HG03135 (cell line): ENCODE measurements at regions not wholly inside any gene's neighbourhood (a gene's known extent, or its start where the extent isn't known, plus 50 kb on each side); places are given as distances from the start of the nearest gene placed in this dataset.
"Not testable (repeated sequence)": the region's sequence is repeated elsewhere in the genome, so short reads cannot be mapped to it uniquely, and the experiment has no call there.

Source experiments
- ATAC-seq: cut with Tn5 transposase; IDR thresholded peaks from one replicate; pipeline ENCODE4 v1.9.1; 2021; ENCODE audit warnings: mild to moderate bottlenecking, moderate library complexity; ENCODE audit not compliant: unreplicated experiment

DNA sequence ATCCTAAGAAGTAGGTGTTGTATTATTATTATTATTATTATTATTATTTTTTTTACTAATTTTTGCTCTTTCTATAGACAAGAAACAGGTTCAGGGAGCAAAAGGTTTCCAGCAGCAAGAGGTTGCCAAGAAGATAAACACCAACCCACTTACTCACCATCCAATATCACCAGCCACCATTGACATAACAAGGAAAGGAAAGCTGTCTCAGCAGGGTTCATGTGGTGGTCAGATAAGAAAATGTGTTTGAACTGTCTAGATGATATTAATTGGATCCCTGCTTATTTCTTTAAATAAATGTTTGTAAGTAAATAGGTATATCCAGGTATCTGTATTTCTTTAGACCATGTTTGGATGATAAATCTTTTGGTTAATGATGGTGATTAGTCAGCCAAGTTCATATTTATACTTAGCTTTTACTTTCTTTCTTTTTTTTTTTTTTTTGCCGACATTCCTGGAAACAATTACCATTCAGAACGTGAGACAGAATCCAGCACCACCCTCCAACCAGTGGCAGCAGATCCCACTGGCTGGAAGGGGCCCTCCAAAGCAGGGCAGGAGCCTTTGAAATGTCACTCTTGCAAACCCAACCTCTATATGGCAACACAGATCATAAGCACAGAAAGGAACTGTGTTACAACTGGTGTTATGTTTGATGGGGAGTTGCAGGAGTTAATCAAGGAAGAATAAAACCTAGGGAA lies 139.2 kb upstream of the ECI2 start:
- no peak for ATAC-seq

DNA sequence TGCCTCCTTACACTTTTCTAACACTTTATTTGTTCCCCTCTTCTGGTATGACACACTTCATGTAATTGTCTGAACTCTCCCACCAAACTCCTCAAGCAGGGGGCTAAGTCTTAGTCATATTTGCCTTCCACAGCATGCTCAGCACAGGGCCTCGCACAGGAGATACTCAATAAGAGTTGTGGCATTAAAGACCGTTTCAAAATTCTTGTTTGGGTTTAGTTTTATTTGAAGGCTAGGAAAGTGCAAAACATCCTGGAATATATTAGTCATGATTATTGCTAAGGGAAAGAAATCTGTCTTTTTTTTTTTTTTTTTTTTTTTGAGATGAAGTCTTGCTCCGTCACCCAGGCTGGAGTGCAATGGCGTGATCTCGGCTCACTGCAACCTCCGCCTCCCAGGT lies 137.6 kb upstream of the ECI2 start:
- ATAC-seq, result no peak

DNA sequence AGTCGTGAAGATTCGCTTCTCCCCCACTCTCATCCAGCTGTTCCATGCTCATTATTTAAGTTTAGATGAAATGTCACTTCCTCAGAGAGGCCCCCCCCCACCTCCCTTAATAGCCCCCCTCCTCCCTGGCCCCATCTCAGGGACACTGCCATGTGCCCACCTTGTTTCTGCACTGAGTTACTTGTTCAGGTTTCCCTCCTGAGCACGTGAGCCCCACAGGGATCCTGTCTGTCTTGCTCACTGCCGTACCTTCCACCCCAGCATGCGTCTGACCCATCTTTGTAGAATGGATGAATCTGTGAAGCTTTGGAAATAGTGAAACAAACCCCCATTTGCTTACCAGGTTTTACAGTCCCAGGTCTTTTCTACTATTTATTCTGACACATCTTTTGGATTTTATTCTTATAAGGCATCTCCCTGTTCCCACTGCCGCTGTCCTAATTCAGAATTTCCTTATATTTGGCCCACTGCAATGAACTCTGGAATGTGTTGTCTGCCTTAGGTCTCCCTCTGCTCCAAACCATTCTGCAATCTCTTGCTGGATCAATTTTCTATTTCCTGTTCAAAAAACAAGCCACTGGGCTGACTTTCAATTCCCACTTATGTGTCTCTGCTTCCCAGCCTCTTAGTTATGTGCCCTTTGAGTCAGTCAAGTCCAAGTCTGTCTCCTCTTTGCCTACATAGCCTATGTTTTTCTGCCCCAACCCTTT lies 136.5 kb upstream of the ECI2 start:
- no peak for ATAC-seq

DNA sequence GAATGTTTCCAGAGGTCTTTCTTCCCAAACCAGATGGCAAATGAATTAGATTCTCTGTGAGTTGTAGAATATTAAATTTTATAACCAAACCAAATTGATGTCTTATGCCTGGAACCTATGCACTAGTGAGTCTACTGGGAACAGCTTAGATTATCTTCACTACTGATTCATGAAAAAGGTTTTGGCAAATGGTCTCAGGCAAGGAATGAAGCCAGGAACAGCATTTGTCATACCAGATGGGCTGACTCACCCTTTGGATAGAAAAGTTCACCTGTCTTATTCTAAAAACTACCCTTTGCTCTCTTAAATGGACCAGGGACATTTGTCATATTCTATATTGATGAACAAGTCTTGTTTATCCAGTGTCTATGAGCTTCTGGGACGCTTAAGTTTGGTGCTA lies 135.4 kb upstream of the ECI2 start:
- no peak for ATAC-seq

DNA sequence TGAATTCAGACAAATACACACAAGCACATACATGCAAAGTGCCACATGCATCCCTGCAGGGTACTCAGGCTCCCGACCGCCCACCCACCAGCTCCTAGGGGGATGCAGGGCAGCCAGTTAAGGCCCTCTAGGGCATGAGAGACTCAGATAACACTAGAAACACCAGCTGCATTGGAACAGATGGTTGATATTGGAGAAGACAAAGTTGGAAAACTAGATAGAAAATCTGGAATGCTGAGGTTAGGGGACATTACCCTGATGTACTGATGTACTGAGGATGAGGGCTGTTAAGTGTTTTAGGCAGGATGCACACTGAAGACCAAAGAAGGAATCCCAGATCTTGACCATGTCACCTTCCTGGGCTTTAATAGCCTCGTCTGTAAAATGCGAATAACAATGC lies 134.6 kb upstream of the ECI2 start:
- no peak for ATAC-seq

DNA sequence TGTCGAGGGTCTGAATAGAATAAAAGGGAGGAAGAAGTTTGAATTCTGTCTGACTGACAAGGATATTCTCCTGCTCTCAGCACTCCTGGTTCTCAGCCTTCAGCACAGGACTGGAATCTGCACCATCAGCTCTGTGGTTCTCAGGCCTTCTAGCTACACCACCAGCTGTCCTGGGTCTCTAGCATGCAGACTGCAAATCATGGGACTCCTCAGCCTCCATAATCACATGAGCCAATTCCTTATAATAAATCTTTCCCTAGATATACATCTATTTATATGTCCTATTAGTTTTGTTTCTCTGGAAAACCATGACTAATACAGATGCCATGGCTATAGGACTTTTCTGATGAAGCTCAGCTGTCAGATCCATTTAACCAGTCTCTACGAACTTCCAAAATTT lies 132.8 kb upstream of the ECI2 start:
- no peak for ATAC-seq

DNA sequence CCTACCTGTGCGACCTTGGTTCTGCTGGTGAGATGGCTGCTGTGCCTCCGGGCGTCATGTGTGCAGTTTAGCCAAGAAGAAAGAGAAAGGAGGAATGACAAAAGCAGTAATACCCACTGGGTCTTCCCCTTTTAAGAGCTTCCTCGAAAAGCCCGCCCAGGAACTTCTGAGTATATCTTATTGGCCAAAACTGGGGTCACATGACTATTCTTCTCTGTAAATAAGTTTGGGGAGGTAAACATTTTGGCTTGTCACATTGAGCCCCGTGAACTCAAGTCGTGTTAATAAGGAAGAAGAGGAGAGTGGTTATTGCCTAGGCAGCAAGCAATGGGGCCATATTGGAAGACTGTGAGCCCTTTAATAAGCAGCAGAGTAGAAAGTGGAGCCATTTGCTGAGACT lies 130.4 kb upstream of the ECI2 start:
- ATAC-seq, result no peak

DNA sequence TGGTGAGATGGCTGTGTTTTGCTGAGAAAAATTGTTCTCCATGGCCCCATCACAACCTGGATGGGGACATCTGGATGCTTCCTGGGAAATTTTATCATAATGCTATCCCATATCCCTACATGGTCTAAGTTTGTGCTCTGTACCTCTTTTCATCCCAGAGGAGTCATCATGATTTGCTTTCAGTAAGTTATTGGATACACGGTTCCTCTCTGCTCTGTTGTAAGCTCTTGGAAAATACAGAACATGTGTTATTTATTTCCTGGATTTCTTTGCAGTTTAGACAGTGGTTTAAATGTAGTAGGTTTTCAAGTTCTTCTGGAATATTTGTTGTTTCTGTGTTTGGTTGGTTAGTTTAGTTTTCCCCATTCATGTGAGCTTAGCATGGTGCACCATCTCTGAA lies 129.2 kb upstream of the ECI2 start:
- ATAC-seq, result no peak

DNA sequence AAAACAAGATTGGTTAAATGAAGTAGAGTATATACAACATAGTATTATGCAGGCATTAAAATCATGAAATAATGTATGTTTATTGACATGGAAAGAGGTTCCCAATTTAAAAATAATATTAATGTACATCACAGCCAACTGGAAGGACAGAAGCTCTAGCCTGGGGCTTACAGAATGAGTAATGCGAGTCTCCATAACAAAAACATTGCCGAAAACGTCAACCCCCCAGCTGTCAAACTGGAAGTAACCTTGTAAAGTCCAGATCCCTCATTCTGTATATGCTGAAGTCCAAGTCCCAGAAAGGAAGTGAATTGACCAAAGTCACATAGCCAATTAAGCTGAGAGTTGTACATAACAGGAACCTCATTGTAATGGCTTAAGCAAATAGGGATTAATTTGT lies 128.7 kb upstream of the ECI2 start:
- no peak for ATAC-seq

DNA sequence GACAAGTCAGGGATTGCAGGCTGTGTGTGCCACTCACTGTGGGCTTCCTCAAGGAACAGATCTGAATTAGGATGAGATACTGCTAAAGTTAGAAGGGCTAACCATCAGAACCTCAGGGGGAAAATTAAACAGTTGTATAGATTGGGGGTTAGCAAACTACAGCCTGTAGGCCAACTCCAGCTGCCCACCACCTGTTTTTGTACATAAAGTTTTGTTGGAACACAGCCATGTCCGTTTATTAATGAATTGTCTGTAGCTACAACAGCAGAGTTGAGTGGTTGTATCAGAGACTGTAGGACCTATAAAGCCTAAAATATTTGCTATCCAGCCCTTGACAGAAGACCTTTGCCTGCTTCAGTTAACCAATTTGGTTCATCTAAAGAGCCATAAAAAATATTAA lies 127.2 kb upstream of the ECI2 start:
- ATAC-seq, result no peak

DNA sequence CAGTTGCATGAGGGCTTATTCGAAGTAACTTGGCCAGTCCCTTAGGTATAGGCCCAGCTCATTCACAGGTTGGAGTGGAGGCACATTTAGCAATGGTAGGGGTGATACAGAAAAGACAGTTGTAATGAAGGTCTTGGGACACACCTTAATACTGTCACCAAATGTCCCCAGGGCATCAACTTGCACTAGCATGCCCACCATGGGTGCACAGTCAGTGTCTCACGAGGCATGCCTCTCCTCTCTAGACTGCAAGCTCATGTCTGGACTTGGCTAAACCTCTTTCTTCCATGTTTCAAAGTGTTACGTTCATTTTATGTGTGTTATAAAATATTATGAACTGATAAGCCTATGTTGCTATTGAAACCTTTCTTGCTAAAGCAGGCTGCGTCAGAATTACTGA lies 124.0 kb upstream of the ECI2 start:
- ATAC-seq, result no peak

DNA sequence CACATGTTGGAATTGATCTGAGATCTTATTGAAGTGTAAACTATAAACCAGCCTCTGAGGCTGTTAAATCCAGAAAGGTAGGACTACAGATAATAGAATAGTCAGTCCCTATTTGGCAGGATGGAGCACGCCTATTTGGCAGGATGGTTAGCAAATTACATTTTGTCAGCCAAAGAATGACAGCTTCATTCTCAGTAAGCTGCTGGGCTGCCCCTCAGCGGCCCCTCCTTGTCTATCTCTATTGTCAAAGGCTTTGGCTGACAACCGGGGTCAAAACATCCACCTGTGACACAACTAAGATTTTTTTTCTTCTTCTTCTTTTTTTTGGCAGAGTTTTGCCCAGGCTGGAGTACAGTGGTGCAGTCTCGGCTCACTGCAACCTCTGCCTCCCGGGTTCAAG lies 123.4 kb upstream of the ECI2 start:
- ATAC-seq, result no peak

DNA sequence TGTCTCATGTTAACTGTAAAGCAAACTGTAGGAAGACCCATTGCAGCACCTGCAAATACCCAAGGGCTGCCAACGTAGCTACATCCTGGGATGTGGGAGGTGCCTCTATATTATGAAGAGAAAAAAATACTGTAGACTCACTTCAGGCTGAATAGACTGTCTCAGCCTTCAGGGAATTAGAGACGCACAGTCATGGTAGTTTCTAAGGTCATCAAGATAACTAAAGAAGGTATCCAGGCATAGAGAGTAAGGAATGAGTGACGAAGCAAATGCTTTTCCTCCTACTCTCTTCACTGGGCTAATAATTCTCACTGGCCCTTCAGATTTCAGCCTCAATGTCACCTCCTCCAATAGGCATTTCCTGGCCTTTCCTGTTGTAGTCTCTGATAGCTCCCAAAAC lies 121.6 kb upstream of the ECI2 start:
- ATAC-seq, result no peak

DNA sequence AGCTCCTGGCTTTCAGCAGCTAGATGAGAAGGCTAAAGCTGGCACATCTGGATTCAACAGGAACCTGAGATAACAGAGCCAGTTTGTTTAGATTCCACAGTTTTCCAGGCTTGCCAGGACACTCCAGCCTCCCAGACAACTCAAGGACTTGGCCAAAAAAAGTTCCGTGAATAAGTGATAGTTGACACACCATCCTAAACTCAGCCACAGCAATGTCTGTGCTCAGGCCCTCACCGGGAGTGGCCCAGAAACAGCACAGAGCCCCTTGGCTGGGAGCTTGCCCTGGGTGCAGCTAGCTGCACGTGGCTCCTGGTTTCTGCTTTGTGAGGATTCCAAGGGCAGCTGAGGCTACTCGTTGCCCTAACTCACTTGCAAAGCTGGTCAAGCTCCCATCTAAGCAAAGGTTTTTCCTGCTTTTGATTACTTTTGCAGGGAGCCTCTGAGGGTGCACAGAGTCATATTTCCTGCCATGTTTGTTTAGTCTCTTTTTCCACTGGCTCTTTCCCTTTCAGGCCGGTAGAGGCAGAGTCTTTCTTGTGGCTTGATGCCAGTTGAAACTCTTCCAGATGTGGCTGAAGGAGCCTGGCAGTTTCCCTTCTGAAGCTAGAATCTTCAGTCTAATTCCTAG lies 118.3 kb upstream of the ECI2 start:
- ATAC-seq, result no peak

DNA sequence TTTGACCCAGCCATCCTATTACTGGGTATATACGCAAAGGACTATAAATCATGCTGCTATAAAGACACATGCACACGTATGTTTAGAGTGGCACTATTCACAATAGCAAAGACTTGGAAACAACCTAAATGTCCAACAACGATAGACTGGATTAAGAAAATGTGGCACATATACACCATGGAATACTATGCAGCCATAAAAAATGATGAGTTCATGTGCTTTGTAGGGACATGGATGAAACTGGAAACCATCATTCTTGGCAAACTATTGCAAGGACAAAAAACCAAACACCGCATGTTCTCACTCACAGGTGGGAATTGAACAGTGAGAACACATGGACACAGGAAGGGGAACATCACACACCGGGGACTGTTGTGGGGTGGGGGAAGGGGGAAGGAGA lies 117.1 kb upstream of the ECI2 start:
- not testable (repeated sequence) for ATAC-seq

DNA sequence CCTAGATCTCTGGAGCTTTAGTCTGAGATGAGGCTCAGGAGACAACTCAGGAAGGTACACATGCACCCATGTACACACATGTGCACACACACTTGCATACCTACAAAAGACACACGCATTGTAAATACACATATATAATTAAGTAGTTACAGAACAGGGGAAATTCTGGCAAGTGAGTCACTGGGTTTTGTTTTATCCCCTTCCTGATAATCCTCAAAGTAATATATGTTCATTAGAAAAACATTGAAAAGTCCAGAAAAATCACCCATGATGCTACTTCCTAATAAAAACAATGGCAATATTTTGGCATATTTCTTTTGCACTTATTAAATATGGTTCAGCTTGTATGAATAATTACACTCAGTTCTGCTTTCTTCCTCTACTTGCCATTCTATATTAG lies 115.3 kb upstream of the ECI2 start:
- no peak for ATAC-seq

DNA sequence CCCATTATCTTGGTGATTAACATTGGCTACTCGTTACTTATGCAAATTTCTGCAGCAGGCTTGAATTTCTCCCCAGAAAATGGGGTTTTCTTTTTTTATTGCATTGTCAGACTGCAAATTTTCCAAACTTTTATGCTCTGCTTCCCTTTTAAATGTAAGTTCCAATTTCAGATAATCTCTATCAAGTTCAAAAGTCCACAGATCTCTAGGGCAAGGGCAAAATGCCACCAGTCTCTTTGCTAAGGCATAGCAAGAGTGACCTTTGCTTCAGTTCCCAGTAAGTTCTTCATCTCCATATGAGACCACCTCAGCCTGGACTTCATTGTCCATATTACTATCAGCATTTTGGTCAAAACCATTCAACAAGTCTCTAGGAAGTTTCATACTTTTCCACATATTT lies 108.5 kb upstream of the ECI2 start:
- ATAC-seq, result not testable (repeated sequence)

DNA sequence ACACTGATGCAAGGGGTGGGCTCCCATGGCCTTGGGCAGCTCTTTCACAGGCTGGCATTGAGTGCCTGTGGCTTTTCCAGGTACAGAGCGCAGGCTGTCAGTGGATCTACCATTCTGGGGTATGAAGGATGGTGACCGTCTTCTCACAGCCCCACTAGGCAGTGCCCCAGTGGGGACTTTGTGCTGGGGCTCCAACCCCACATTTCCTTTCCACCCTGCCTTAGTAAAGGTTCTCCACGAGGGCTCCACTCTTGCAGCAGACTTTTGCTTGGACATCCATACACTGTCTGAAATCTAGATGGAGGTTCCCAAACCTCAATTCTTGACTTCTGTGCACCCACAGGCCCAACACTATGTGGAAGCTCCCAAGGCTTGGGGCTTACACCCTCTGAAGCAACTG lies 107.9 kb upstream of the ECI2 start:
- no peak for ATAC-seq

DNA sequence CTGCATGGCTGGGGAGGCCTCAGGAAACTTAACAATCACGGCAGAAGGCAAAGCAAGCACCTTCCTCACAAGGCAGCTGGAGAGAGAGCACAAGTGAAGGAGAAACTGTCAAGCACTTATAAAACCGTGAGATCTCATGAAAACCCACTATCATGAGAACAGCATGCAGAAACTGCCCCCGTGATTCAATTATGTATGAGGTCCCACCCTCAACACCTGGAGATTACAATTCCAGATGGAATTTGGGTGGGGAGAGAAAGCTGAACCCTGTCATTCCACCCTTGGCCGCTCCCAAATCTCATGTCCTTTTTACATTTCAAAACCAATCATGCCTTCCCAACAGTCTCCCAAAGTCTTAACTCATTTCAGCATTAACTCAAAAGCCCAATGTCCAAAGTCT lies 107.2 kb upstream of the ECI2 start:
- ATAC-seq, result no peak

DNA sequence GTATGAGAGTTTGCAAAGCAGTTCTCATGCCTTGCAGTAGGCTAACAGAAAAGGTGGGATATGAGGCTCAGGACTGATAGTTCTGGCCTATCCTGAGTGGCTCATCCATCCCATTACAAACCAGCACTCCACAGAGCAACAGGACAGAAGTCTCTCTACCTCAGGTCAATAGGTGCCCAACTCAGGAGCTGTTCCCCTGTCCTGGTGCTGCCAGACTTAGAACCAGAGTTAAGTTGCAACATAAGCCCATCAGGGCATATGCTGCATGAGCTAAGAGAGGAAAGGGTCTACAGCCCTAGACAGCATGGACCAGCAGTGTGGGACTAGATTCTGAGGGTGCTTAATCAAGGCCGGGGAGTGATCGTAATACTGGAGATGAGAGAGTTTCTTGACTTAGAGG lies 104.8 kb upstream of the ECI2 start:
- ATAC-seq, result no peak

DNA sequence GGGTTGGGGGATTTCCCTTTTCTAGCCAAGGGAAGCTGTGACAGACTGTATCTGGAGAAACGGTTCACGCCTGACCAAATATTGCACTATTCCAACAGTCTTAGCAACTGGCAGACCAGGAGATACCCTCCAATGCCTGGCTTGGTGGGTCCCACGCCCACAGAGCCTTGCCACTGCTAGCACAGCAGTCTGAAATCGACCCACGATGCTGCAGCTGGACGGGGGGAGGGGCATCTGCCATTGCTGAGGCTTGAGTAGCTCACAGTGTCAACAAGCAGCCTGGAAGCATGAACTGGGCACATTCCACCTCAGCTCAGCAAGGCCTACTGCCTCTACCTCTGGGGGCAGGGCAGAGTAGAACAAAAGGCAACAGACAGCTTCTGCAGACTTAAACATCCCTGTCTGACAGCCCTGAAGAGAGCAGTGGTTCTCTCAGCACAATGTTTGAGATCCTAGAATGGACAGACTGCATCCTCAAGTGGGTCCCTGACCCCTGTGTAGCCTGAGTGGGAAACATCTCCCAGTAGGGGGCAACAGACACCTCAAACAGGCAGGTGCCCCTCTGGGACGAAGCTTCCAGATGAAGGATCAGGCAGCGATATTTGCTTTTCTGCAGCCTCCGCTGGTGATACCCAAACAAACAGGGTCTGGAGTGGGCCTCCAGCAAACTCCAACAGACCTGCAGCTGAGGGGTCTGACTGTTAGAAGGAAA lies 89.9 kb upstream of the ECI2 start:
- ATAC-seq, result no peak
